ENCODE measurements at regions not wholly inside any gene's neighbourhood (a gene's known extent, or its start where the extent isn't known, plus 50 kb on each side); places are given as distances from the start of the nearest gene placed in this dataset.

- 0 out of 4 replicates have a peak, but pooled peaks of 1 of the 2 experiments have one; percentile 6 for TF ChIP-seq CTCF (conservative IDR thresholded peaks at IDR 0.05; ENCODE audit: low read depth in 2 of 2)
- no peak for TF ChIP-seq ZNF462 (CRISPR knock-in tag; IDR thresholded peaks at IDR 0.05)
- no peak for TF ChIP-seq POLR2AphosphoS5 (IDR thresholded peaks at IDR 0.05; ENCODE audit: low read depth)
- TF ChIP-seq ZNF331 (CRISPR knock-in tag; IDR thresholded peaks at IDR 0.05; ENCODE audit: low read depth): no peak
- no peak for TF ChIP-seq CREB1 (CRISPR knock-in tag; IDR thresholded peaks at IDR 0.05; ENCODE audit: low read depth)
- no peaks in the 10 kb centered on the region for H3K9me2 ChIP-seq (ENCODE audit: insufficient read depth)
- no peak overlapping the region for H3K4me3 ChIP-seq
- no peaks in the 10 kb centered on the region for H3K36me3 ChIP-seq (ENCODE audit: insufficient read depth)
- no peak overlapping the region for H3K27ac ChIP-seq (ENCODE audit: low read depth)
- no peaks in the 10 kb centered on the region for H3K4me1 ChIP-seq (ENCODE audit: insufficient read depth)
- ATAC-seq (no peak), DNase-seq (ENCODE audit: low spot score) (no peak)
- Mint-ChIP-seq H3K4me3 (no peak overlapping the region), H3K36me3 (ENCODE audit: low read depth) (no peaks in the 10 kb centered on the region; the same call in 2 of the 3 replicates), H3K27ac (0 out of 2 replicates have a peak overlapping the region, but pooled peaks have one; percentile 31), H3K9me3 (no peaks in the 10 kb centered on the region), H3K27me3 (ENCODE audit: insufficient read depth, low read depth, poor library complexity) (peaks cover 15% of the 10 kb centered on the region), H3K4me1 (no peaks in the 10 kb centered on the region)
- H2AFZ ChIP-seq: no peak overlapping the region
- H3K79me2 ChIP-seq (replicated peaks; ENCODE audit: insufficient read depth): no peaks in the 10 kb centered on the region
- H3F3A ChIP-seq (replicated peaks; ENCODE audit: low read depth): no peaks in the 10 kb centered on the region
- H3K4me2 ChIP-seq: no peak overlapping the region
- no peaks in the 10 kb centered on the region for H4K20me1 ChIP-seq (replicated peaks; ENCODE audit: insufficient read depth)
- H3K27me3 ChIP-seq (ENCODE audit: insufficient read depth): 0 out of 2 replicates have a peak, but pooled peaks cover 2% of the 10 kb centered on the region
Observed at GRCh38 chr7:66517212-66517909, 111.3 kb upstream of the KCTD7 start.
